ENCODE measurements at regions not wholly inside any gene's neighbourhood (a gene's known extent, or its start where the extent isn't known, plus 50 kb on each side); places are given as distances from the start of the nearest gene placed in this dataset.
"Not testable (repeated sequence)": the region's sequence is repeated elsewhere in the genome, so short reads cannot be mapped to it uniquely, and the experiment has no call there.

GRCh38 chr7:46786995-46787394 lies 794.9 kb downstream of the TNS3 start:
- no peak for DNase-seq

- no peak for DNase-seq
Observed at GRCh38 chr7:46786221-46786954, 795.5 kb downstream of the TNS3 start.

- DNase-seq: no peak
Observed at GRCh38 chr7:46784732-46785131, 797.2 kb downstream of the TNS3 start.

- no peak for DNase-seq
Observed at GRCh38 chr7:46781901-46782439, 799.9 kb downstream of the TNS3 start.

- DNase-seq: no peak
Observed at GRCh38 chr7:46776790-46777189, 805.1 kb downstream of the TNS3 start.

- no peak for DNase-seq
Observed at GRCh38 chr7:46775776-46776175, 806.1 kb downstream of the TNS3 start.

- DNase-seq: no peak
Observed at GRCh38 chr7:46775020-46775419, 806.9 kb downstream of the TNS3 start.

- DNase-seq: no peak
Observed at GRCh38 chr7:46774515-46774914, 807.4 kb downstream of the TNS3 start.

- no peak for DNase-seq
Observed at GRCh38 chr7:46772776-46773175, 809.1 kb downstream of the TNS3 start.

GRCh38 chr7:46767071-46767470 lies 814.8 kb downstream of the TNS3 start:
- DNase-seq: no peak

- no peak for DNase-seq
Observed at GRCh38 chr7:46764100-46764936, 817.6 kb downstream of the TNS3 start.

- DNase-seq: no peak
Observed at GRCh38 chr7:46763344-46763743, 818.6 kb downstream of the TNS3 start.

- DNase-seq: no peak
Observed at GRCh38 chr7:46759711-46760480, 822.0 kb downstream of the TNS3 start.

GRCh38 chr7:46756996-46757395 lies 824.9 kb downstream of the TNS3 start:
- no peak for DNase-seq

- no peak for DNase-seq
Observed at GRCh38 chr7:46756256-46756655, 825.7 kb downstream of the TNS3 start.

- no peak for DNase-seq
Observed at GRCh38 chr7:46755120-46756034, 826.5 kb downstream of the TNS3 start.

GRCh38 chr7:46754140-46754720 lies 827.7 kb downstream of the TNS3 start:
- DNase-seq: no peak

GRCh38 chr7:46753662-46754061 lies 828.2 kb downstream of the TNS3 start:
- no peak for DNase-seq

- DNase-seq: no peak
Observed at GRCh38 chr7:46752881-46753366, 829.0 kb downstream of the TNS3 start.

GRCh38 chr7:46751927-46752723 lies 829.8 kb downstream of the TNS3 start:
- not testable (repeated sequence) for DNase-seq

- DNase-seq: no peak
Observed at GRCh38 chr7:46751471-46751870, 830.4 kb upstream of the IGFBP3 start.

Measured in NCI-H345 (cell line).